ENCODE measurements at regions not wholly inside any gene's neighbourhood (a gene's known extent, or its start where the extent isn't known, plus 50 kb on each side); places are given as distances from the start of the nearest gene placed in this dataset.
A peak's percentile ranks its signal among the peaks of the same experiment; 100 is the strongest.

DNA sequence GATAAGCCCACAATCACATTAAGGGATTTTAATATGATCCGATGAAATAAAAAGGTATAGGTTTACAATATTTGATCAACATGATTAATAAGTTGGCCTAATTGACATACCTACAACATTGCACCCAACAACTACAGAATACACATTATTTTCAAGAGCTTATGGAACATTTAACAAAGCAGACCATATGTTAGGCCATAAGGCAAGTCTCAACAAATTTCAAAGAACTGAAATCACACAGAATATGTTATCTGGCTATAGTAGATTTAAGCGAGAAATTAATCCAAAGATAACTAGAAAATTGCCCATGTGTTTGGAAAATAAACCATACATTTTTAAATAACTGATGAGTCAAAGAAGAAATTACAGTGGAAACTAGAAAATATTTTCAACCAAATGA is 126.0 kb upstream of the KCNG1 start:
- Histone ChIP-seq H3K27ac (no peak overlapping the region), H3K27me3 (replicated peaks; ENCODE audit: insufficient read depth) (no peaks in the 10 kb centered on the region), H3K4me1 (replicated peaks) (no peaks in the 10 kb centered on the region), H3K9me3 (no peaks in the 10 kb centered on the region), H3K4me3 (no peak overlapping the region), H3K36me3 (no peaks in the 10 kb centered on the region)
- WGBS = 90% methylated on average over 2 of the region's 2 CpGs
- intact Hi-C loops (cut with DNase I) = no loop called here
- no peak for DNase-seq (ENCODE audit: low spot score)
- TF ChIP-seq, protein P1, sequence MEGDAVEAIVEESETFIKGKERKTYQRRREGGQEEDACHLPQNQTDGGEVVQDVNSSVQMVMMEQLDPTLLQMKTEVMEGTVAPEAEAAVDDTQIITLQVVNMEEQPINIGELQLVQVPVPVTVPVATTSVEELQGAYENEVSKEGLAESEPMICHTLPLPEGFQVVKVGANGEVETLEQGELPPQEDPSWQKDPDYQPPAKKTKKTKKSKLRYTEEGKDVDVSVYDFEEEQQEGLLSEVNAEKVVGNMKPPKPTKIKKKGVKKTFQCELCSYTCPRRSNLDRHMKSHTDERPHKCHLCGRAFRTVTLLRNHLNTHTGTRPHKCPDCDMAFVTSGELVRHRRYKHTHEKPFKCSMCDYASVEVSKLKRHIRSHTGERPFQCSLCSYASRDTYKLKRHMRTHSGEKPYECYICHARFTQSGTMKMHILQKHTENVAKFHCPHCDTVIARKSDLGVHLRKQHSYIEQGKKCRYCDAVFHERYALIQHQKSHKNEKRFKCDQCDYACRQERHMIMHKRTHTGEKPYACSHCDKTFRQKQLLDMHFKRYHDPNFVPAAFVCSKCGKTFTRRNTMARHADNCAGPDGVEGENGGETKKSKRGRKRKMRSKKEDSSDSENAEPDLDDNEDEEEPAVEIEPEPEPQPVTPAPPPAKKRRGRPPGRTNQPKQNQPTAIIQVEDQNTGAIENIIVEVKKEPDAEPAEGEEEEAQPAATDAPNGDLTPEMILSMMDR (IDR thresholded peaks at IDR 0.05) = no peak
- TF ChIP-seq POLR2AphosphoS5 (IDR thresholded peaks at IDR 0.05) (no peak), POLR2A (IDR thresholded peaks at IDR 0.05) (no peak)

DNA sequence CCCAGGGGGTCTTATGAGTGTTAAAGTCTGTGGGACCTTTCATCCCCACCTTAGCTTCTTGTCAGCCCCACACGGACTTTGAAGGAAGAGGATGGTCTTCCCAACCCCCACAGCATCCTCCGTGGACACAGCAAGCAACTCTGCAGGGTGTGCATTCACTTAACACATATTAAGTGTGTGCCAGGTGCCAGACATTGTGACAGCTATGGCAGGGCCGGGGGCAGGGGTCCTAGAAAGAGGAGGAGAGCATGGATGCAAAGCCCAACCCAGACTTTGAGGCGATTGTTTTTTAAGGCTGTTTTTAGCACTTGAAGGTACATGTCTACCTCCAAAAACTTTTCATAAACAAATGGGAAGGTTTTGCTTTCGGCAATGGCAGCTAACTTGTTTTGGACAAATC is 121.6 kb upstream of the KCNG1 start:
- intact Hi-C loops (cut with DNase I) = no loop called here
- no peak for DNase-seq (ENCODE audit: low spot score)
- Histone ChIP-seq H3K9me3 (no peaks in the 10 kb centered on the region), H3K27ac (no peak overlapping the region), H3K4me3 (no peak overlapping the region), H3K36me3 (no peaks in the 10 kb centered on the region), H3K4me1 (replicated peaks) (peaks cover 11% of the 10 kb centered on the region), H3K27me3 (replicated peaks; ENCODE audit: insufficient read depth) (no peaks in the 10 kb centered on the region)
- 31% methylated on average over 5 of the region's 5 CpGs for WGBS
- TF ChIP-seq POLR2AphosphoS5 (IDR thresholded peaks at IDR 0.05) (no peak), POLR2A (IDR thresholded peaks at IDR 0.05) (no peak)
- TF ChIP-seq, protein P1 (IDR thresholded peaks at IDR 0.05) = no peak

DNA sequence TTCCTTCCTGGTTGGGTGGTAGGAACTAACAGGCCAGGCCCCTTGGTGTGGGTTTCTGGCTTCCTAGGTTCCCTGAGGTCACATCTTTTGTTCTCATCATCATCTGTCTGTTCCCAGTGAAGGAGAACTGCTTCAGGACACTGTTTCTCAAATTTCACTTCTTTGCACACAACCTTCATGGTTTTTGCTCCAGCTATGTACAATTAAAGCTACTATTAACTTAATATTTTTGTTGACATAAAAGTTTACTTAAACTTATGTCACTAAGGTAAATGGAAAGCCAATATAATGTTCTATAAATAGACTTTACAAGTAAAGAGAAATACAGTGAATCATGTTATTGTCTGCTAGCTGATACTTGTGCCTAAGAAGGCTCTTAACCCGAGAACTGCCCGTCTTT is 120.7 kb upstream of the KCNG1 start:
- no peaks in the 10 kb centered on the region for H3K9me3 ChIP-seq
- H3K4me1 ChIP-seq (replicated peaks) = peaks cover 11% of the 10 kb centered on the region
- no peaks in the 10 kb centered on the region for H3K36me3 ChIP-seq
- H3K4me3 ChIP-seq = no peak overlapping the region
- 50% methylated on average over 2 of the region's 2 CpGs for WGBS
- TF ChIP-seq POLR2AphosphoS5 (IDR thresholded peaks at IDR 0.05) = peak; percentile 53
- TF ChIP-seq, protein P1 (IDR thresholded peaks at IDR 0.05) = no peak
- H3K27ac ChIP-seq = peak overlapping the region; percentile 54 to 58
- intact Hi-C loops (cut with DNase I) = no loop called here
- H3K27me3 ChIP-seq (replicated peaks; ENCODE audit: insufficient read depth) = no peaks in the 10 kb centered on the region
- no peak for DNase-seq (ENCODE audit: low spot score)

DNA sequence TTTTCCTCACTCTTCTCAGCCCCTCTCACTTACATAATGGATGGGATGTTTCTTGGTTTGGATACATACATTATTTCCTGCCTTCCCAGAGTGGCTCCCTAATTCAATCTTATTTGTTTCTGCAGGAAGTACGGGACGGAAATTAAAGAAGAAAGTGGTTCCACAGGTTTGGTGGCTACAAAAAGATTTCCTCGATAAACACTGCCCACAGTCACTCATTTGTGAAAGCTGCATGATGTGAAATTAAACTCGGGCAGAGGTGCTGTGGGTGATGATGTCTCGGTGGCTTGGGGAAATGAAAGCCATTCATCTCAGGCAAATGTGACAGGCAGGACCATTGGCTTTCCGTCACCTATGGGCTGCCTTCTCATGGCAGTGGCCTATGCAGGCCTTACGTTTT is 119.5 kb upstream of the KCNG1 start:
- WGBS = 53% methylated on average over 7 of the region's 7 CpGs
- intact Hi-C loops (cut with DNase I) = no loop called here
- H3K27ac ChIP-seq = peak overlapping the region in 1 of 2 donors; percentile 58
- H3K4me1 ChIP-seq (replicated peaks) = peaks cover 11% of the 10 kb centered on the region
- no peaks in the 10 kb centered on the region for H3K36me3 ChIP-seq
- peak; percentile 52 for DNase-seq (ENCODE audit: low spot score)
- no peaks in the 10 kb centered on the region for H3K9me3 ChIP-seq
- H3K27me3 ChIP-seq (replicated peaks; ENCODE audit: insufficient read depth) = no peaks in the 10 kb centered on the region
- TF ChIP-seq, protein P1 (IDR thresholded peaks at IDR 0.05) = no peak
- peak; percentile 77 for TF ChIP-seq POLR2AphosphoS5 (IDR thresholded peaks at IDR 0.05)
- no peak overlapping the region for H3K4me3 ChIP-seq

DNA sequence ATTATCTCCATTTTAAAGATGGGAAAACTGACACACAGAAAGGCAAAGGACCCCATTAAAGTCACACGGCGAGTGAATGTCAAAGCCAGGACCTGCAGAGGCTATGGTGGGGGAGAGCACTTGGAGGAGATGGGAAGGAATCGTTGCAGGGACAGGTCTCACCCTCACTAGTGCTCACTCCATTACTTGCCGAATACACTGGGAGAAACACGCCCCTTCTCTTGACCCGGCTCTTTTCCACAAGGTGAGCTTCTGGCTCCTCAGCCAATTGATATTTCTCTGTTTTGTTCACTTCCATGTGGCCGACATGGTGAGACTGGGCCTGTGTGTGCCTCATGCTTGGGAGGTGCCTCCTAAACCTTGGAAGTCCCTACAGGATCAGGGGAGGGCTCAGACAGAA is 117.8 kb upstream of the KCNG1 start:
- no peaks in the 10 kb centered on the region for H3K27me3 ChIP-seq (replicated peaks; ENCODE audit: insufficient read depth)
- no peak for DNase-seq (ENCODE audit: low spot score)
- 94% methylated on average over 7 of the region's 7 CpGs for WGBS
- no peak for TF ChIP-seq POLR2AphosphoS5 (IDR thresholded peaks at IDR 0.05)
- no peak for TF ChIP-seq POLR2A (IDR thresholded peaks at IDR 0.05)
- TF ChIP-seq, protein P1 (IDR thresholded peaks at IDR 0.05) = no peak
- no peaks in the 10 kb centered on the region for H3K36me3 ChIP-seq
- no peaks in the 10 kb centered on the region for H3K9me3 ChIP-seq
- no peak overlapping the region for H3K27ac ChIP-seq
- H3K4me1 ChIP-seq (replicated peaks) = peaks cover 11% of the 10 kb centered on the region
- intact Hi-C loops (cut with DNase I) = no loop called here
- no peak overlapping the region for H3K4me3 ChIP-seq
